HG02610 (cell line): ENCODE measurements at regions not wholly inside any gene's neighbourhood (a gene's known extent, or its start where the extent isn't known, plus 50 kb on each side); places are given as distances from the start of the nearest gene placed in this dataset.

Experiments
- ATAC-seq: cut with Tn5 transposase; IDR thresholded peaks from one replicate; pipeline ENCODE4 v1.9.1; 2021; ENCODE audit warnings: mild to moderate bottlenecking, moderate library complexity; ENCODE audit not compliant: unreplicated experiment

DNA sequence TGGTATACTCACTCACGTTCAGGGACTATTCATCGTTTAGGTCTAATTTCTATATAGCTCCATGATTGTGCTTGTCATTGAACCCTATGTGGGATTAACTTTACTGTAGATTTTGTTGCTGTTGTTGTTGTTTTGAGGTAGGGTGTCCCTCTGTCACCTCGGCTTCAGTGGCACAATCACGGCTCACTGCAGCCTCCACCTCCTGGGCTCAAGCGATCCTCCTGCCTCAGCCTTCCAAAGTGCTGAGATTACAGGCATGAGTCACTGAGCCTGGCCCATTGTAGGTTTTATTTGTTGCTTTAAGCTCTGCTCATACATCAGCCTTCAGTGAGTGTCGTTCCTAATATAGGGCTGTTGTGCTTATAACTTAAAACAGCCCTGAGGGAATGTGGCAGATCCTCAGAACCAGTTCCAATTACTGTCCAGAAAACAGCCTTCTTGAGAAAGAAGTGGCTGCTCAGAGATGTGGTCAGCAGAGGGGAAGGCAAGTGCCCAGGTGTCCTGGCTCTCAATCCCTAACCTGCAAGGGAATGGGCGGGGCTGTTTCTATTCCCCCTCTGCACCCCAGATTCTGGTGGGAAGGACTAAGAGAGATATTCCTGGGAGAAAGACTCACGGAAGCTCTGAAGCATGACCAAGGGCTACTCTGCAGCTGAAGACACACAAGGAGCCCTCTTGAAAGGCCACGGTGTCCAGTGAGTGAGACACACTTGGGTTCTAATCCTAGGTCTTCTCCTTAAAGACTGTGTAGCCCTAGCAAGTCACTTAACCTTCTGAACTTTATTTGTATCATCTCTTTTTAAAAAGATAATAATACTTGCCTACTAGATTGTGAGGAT is 79.6 kb upstream of the LCLAT1 start:
- no peak for ATAC-seq

DNA sequence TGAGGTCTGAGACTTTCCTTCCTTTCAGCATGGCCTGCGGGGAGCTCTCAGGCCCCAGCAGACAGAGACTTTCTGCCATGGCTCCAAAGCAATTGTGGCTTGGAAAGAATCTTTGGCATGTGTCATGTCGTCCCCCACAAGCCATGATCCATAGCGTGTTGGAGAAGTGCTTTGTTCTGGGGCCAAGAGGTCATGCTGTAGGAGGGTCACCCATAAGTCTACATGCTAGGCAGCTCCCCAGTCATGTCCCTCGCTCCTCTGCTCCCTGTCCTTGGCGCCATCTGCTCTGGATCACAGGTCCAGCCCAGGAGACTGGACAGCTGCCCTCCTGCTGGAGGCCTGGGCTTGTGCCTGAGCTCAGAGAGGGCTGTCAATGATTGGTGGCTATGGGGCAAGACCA is 78.8 kb upstream of the LCLAT1 start:
- ATAC-seq: no peak

DNA sequence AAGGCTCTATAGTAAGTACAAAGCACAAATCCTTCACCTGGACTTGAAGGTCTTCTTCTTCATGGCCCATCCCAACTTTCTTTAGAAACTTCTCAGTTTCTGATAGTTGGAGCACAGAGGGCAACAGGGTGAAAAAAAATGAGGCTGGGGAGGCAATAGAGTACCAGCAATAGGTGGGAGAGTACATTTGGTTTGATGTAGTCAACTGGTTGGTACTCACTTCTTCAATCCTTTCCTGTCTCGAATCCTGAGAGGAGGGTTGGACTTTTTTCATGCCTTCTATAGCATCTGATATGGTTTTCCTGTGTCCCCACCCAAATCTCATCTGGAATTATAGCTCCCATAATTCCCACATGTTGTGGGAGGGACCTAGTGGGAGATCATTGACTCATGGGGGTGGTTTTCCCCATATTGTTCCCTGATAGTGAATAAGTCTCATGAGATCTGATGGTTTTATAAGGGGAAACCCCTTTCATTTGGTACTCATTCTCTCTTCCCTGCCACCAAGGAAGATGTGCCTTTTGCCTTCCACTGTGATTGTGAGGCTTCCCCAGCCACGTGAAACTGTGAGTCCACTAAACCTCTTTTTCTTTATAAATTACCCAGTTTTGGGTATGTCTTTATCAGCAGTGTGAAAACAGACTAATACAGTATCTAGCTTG is 75.9 kb upstream of the LCLAT1 start:
- no peak for ATAC-seq

DNA sequence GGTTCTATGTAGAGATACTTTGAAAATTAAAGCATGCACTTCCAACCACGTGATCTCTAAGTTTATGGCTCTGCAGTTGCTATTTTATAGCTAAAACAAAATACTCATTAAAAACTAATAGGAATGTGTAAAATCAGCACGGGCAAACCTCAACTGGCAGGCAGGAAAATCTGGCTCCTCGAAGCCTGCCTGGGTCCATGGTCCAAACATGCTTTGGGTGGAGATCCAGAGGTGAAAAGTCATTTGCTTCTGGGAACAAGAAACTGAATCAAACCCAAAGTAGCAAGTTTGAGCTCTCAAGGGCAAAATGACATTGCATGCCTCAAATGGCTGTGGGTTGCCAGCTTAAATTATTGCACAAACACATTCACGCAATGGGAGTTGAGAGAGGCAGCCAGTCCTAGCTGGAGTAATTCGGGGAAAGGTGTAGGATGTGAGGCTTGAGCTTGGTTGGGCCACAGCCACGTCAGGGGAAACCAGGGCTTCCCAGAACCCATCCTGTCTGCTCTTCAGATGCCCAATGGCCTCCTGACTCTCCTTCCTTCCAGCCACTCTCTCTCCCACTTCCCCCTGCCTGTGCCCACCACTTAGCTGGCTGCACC is 75.2 kb upstream of the LCLAT1 start:
- ATAC-seq: no peak

DNA sequence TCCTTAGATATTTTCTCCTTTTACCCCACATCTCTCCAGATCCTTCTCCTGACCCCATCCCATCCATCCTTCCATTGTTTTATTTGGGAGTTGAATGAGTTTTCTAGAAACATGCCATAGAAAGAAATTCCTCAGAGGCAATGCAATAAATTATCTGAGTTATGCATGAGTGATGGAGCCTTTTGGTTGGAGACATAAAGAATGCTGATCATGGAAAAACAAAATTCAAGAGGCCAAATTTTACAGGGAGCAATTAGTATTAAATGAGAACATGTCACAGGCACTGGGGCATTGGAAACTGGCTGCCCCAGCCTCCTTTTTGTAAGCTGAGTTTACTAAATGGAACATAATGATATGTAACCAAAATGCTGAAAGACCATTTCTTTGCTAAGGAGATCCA is 74.2 kb upstream of the LCLAT1 start:
- no peak for ATAC-seq

DNA sequence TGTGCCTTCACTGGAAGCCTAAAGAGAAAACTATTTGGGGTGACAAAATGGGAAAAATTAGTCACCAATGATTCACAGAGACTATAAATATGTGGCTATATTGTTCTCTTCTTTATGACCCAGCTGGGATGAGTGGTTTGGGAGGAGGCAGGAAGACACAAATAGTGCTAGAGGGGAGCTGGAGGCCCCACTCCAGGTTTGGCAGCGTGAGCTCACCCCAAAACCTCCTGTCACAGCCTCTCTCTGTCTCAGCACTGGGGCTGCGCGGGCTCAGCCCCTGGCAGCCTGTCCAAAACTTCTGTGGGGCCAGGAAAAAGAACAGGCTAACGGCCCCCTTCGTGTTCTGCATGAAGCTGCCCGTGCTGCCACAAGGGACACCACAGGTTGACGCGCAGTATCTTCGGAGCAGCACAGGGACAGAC is 73.2 kb upstream of the LCLAT1 start:
- no peak for ATAC-seq

GRCh38 chr2:30374380-30374779 is 72.7 kb upstream of the LCLAT1 start:
- no peak for ATAC-seq

GRCh38 chr2:30375915-30376314 is 71.1 kb upstream of the LCLAT1 start:
- ATAC-seq: no peak

- no peak for ATAC-seq
Measured at GRCh38 chr2:30379481-30379880, 67.6 kb upstream of the LCLAT1 start.

DNA sequence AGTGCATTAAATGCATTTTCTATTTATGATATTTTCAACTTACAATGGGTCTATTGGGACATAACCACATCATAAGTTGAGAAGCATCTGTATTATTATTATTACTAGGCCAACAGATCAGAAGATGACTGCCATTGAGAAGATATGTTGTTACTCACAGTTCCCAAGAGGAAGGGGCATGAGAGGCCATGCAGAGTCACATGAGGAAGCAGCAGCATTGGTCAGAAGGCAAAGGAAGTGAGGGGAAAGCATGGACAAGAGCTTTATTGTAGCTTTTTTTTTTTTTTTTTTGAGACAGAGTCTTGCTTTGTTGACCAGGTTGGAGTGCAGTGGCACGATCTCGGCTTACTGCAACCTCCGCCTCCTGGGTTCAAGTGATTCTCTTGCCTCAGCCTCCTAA is 66.2 kb upstream of the LCLAT1 start:
- ATAC-seq: no peak

- no peak for ATAC-seq
Measured at GRCh38 chr2:30382162-30382783, 64.8 kb upstream of the LCLAT1 start.

GRCh38 chr2:30382995-30383394 is 64.1 kb upstream of the LCLAT1 start:
- ATAC-seq: no peak

DNA sequence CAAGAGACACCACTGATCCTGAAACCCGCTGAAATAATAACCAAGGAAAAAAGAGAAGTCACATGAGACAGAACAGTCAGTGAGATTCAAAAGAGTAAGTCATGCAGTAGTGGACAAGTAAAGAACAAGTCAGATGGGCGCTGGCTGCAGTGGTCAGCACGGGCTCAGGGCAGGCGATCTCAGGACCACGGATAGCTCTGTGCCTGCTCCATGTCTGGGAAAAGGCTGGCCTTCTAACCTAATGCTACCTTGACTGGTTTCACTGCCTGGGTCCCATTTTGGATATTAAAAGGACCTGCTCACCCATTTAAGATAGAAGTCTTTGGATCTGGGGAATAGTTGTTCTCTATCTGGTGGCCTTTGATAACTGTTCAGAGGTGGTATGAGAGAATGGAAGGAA is 61.7 kb upstream of the LCLAT1 start:
- no peak for ATAC-seq

- ATAC-seq: no peak
Measured at GRCh38 chr2:30392097-30392496, 54.9 kb upstream of the LCLAT1 start.

GRCh38 chr2:30393510-30393909 is 53.5 kb upstream of the LCLAT1 start:
- ATAC-seq: no peak

DNA sequence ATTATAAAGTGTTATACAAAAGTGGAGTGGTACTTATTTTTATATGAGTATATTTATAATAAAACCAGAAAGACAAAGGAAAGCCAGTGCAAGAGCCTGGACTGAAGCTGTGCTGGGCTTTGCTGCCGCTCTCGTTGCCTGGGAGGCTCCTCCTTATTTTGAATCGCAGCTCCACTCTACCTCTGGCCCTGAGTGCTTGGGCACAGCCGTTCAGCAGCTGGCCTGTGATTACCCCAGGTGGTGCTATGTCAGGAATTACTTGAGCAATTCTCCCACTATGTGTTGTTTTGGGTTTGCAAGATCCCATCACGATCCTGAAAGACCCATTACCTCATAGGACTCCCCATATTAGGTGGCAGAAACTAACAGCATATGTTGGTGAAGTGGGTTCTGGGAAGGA is 53.0 kb upstream of the LCLAT1 start:
- ATAC-seq: no peak

DNA sequence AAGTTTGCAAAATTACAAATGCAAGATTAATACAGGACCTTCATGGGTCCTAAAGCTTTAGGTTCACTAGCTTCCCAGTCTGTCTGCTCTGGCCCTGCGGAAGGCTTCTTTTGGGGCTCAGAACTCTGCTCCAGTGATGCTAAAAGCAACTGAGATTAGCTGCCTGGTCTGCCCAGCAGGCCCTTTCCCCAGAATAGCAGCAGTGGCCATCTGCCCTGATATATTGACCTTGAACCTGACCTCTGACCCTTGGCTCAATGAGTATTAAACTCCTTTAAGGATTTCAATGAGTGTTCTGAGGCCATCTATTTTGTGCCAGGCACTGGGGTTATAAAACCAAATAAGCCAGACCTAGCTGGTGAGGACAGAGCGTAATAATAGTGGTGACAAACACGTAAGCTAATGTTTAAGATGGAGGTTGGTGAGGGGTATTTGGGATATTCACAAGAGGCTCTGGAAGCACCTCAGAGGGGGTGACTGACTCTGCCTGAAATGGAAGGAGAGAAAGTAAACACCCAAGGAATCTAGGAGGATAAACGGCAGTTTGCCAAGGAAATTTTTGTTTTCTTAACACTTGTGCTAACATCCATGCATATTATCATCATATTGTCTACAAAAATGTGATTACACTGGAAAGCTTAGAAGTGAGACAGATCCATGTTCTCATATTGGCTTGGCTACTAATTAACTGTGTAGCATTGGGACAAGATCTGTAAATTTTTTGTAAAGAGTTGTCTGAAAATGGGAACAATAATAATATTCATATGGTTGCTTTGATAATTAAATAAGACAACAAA is 50.4 kb upstream of the LCLAT1 start:
- no peak for ATAC-seq
